ENCODE measurements at regions not wholly inside any gene's neighbourhood (a gene's known extent, or its start where the extent isn't known, plus 50 kb on each side); places are given as distances from the start of the nearest gene placed in this dataset.
A peak's percentile ranks its signal among the peaks of the same experiment; 100 is the strongest.

GRCh38 chr4:122034619-122035018 is 82.8 kb upstream of the TRPC3 start:
- DNase-seq (ENCODE audit: low read depth in 2 of 2): no peak

GRCh38 chr4:122027203-122027602 is 75.3 kb upstream of the TRPC3 start:
- no peak for DNase-seq (ENCODE audit: low read depth in 2 of 2)

GRCh38 chr4:122017296-122017695 is 65.4 kb upstream of the TRPC3 start:
- DNase-seq (ENCODE audit: low read depth in 2 of 2): no peak

- no peak for DNase-seq (ENCODE audit: low read depth in 2 of 2)
These were observed 63.3 kb upstream of the TRPC3 start for GRCh38 chr4:122015203-122015602.

GRCh38 chr4:122012735-122013134 is 60.9 kb upstream of the TRPC3 start:
- no peak for DNase-seq (ENCODE audit: low read depth in 2 of 2)

GRCh38 chr4:122010610-122011009 is 58.8 kb upstream of the TRPC3 start:
- DNase-seq (ENCODE audit: low read depth in 2 of 2): no peak

- no peak for DNase-seq (ENCODE audit: low read depth in 2 of 2)
These were observed 57.7 kb upstream of the TRPC3 start for GRCh38 chr4:122009524-122009923.

- no peak for DNase-seq (ENCODE audit: low read depth in 2 of 2)
These were observed 55.2 kb upstream of the TRPC3 start for GRCh38 chr4:122007016-122007415.

GRCh38 chr4:122005064-122005755 is 53.4 kb upstream of the TRPC3 start:
- DNase-seq (ENCODE audit: low read depth in 2 of 2): no peak

GRCh38 chr4:122003335-122003734 is 51.5 kb upstream of the TRPC3 start:
- DNase-seq (ENCODE audit: low read depth in 2 of 2): peak in 1 of 2 donors; percentile 9
